ENCODE measurements at regions not wholly inside any gene's neighbourhood (a gene's known extent, or its start where the extent isn't known, plus 50 kb on each side); places are given as distances from the start of the nearest gene placed in this dataset.

- TF ChIP-seq, protein P1, sequence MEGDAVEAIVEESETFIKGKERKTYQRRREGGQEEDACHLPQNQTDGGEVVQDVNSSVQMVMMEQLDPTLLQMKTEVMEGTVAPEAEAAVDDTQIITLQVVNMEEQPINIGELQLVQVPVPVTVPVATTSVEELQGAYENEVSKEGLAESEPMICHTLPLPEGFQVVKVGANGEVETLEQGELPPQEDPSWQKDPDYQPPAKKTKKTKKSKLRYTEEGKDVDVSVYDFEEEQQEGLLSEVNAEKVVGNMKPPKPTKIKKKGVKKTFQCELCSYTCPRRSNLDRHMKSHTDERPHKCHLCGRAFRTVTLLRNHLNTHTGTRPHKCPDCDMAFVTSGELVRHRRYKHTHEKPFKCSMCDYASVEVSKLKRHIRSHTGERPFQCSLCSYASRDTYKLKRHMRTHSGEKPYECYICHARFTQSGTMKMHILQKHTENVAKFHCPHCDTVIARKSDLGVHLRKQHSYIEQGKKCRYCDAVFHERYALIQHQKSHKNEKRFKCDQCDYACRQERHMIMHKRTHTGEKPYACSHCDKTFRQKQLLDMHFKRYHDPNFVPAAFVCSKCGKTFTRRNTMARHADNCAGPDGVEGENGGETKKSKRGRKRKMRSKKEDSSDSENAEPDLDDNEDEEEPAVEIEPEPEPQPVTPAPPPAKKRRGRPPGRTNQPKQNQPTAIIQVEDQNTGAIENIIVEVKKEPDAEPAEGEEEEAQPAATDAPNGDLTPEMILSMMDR (IDR thresholded peaks at IDR 0.05): no peak
- no peak for TF ChIP-seq POLR2A (IDR thresholded peaks at IDR 0.05)
Measured at GRCh38 chr5:167869125-167869524, 422.3 kb upstream of the WWC1 start.
